ENCODE measurements at regions not wholly inside any gene's neighbourhood (a gene's known extent, or its start where the extent isn't known, plus 50 kb on each side); places are given as distances from the start of the nearest gene placed in this dataset.

- TF ChIP-seq CTCF (IDR thresholded peaks at IDR 0.05) = no peak
- Histone ChIP-seq H3K4me3 (no peak overlapping the region), H3K4me1 (no peaks in the 10 kb centered on the region), H3K9me3 (no peaks in the 10 kb centered on the region), H3K36me3 (no peaks in the 10 kb centered on the region), H3K27me3 (no peaks in the 10 kb centered on the region), H3K27ac (no peak overlapping the region)
- no peak for FAIRE-seq
- no peak for DNase-seq
- WGBS, 2 donors = 94 to 96% methylated on average over 19 of the region's 19 CpGs
- ATAC-seq = no peak
- intact Hi-C loops (cut with DNase I) = no loop called here
These were observed 217.1 kb upstream of the MAN1A1 start for GRCh38 chr6:119566546-119567260.

- DNase-seq = no peak
- FAIRE-seq = no peak
- Histone ChIP-seq H3K27me3 (no peaks in the 10 kb centered on the region), H3K27ac (no peak overlapping the region), H3K9me3 (no peaks in the 10 kb centered on the region), H3K4me3 (no peak overlapping the region), H3K36me3 (no peaks in the 10 kb centered on the region), H3K4me1 (no peaks in the 10 kb centered on the region)
- WGBS, 2 donors = 92 to 94% methylated on average over 3 of the region's 3 CpGs
- ATAC-seq = no peak
- TF ChIP-seq CTCF (IDR thresholded peaks at IDR 0.05) = no peak
- intact Hi-C loops (cut with DNase I) = no loop called here
These were observed 216.3 kb upstream of the MAN1A1 start for GRCh38 chr6:119565893-119566292.

- no peak for FAIRE-seq
- H3K9me3 ChIP-seq = no peaks in the 10 kb centered on the region
- DNase-seq = no peak
- H3K36me3 ChIP-seq = no peaks in the 10 kb centered on the region
- H3K27me3 ChIP-seq = no peaks in the 10 kb centered on the region
- no peak overlapping the region for H3K4me3 ChIP-seq
- ATAC-seq = peak in 1 of 4 donors; percentile 65
- no peaks in the 10 kb centered on the region for H3K4me1 ChIP-seq
- no peak overlapping the region for H3K27ac ChIP-seq
- no peak for TF ChIP-seq CTCF (IDR thresholded peaks at IDR 0.05)
- intact Hi-C loops (cut with DNase I) = no loop called here
These were observed 212.6 kb upstream of the MAN1A1 start for GRCh38 chr6:119562168-119562567.

- TF ChIP-seq CTCF (IDR thresholded peaks at IDR 0.05) = no peak
- DNase-seq = no peak
- Histone ChIP-seq H3K4me1 (no peaks in the 10 kb centered on the region), H3K4me3 (no peak overlapping the region), H3K27me3 (no peaks in the 10 kb centered on the region), H3K36me3 (no peaks in the 10 kb centered on the region), H3K27ac (no peak overlapping the region), H3K9me3 (no peaks in the 10 kb centered on the region)
- no peak for ATAC-seq
- no peak for FAIRE-seq
- intact Hi-C loops (cut with DNase I) = no loop called here
These were observed 210.0 kb upstream of the MAN1A1 start for GRCh38 chr6:119559586-119559985.

GRCh38 chr6:119557239-119557638 is 207.7 kb upstream of the MAN1A1 start:
- no peak for ATAC-seq
- no peaks in the 10 kb centered on the region for H3K27me3 ChIP-seq
- H3K36me3 ChIP-seq = no peaks in the 10 kb centered on the region
- no peak for DNase-seq
- no peak for TF ChIP-seq CTCF (IDR thresholded peaks at IDR 0.05)
- no peak overlapping the region for H3K27ac ChIP-seq
- H3K4me3 ChIP-seq = no peak overlapping the region
- no peak for FAIRE-seq
- 64 to 70% methylated on average over 5 of the region's 5 CpGs for WGBS, 2 donors
- H3K9me3 ChIP-seq = no peaks in the 10 kb centered on the region
- no peaks in the 10 kb centered on the region for H3K4me1 ChIP-seq
- intact Hi-C loops (cut with DNase I) = no loop called here
